GM18502 (cell line): ENCODE measurements at regions not wholly inside any gene's neighbourhood (a gene's known extent, or its start where the extent isn't known, plus 50 kb on each side); places are given as distances from the start of the nearest gene placed in this dataset.

Source experiments
- ATAC-seq: cut with Tn5 transposase; IDR thresholded peaks from one replicate; pipeline ENCODE4 v1.9.1; 2021; ENCODE audit warnings: mild to moderate bottlenecking; ENCODE audit not compliant: unreplicated experiment, poor library complexity

GRCh38 chr15:25936004-25936403 lies 72.9 kb upstream of the ATP10A start:
- ATAC-seq: no peak

GRCh38 chr15:25933456-25934158 lies 70.5 kb upstream of the ATP10A start:
- ATAC-seq: peak; percentile 91

GRCh38 chr15:25932696-25933095 lies 69.6 kb upstream of the ATP10A start:
- no peak for ATAC-seq

GRCh38 chr15:25931851-25932250 lies 68.7 kb upstream of the ATP10A start:
- ATAC-seq: no peak

DNA sequence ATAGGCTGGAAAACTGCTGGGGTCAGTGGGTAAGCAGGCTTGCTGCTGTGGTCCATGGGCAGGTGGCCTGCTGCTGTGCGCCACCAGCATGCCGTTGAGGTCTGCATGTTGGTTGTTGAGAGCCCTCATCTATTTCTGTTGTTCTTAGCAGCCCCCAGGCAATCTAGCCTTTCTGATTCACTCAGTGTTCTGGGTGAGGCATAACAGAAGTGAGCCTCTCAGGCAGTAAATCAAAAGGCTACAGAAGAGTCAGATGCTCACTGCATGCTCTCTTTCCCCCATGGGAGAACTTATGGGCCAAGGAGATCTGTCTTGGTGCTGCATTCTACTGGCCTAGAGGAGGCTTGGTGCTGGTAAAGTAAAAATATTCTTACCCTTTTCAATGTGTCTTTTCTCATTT lies 67.8 kb upstream of the ATP10A start:
- no peak for ATAC-seq
